Tibial artery (tissue), 4 donors: ENCODE measurements at regions not wholly inside any gene's neighbourhood (a gene's known extent, or its start where the extent isn't known, plus 50 kb on each side); places are given as distances from the start of the nearest gene placed in this dataset.

ENCODE experiments used
- DNase-seq, 2 donors: peaks; one replicate each; pipeline ENCODE4 v3.0.0-alpha.2; 2019
- H3K27ac ChIP-seq, 2 donors: fragments of 200-600 bp; sonication (generic) in 1 of 2; 1 replicate in 1 of 2; 2 replicates in 1 of 2; pipeline ENCODE4 v1.5.1; 2018 to 2019; ENCODE audit warnings: mild to moderate bottlenecking in 1 of 2
- H3K27me3 ChIP-seq, 2 donors: fragments of 200-600 bp; sonication (generic) in 1 of 2; one replicate each; pipeline versions ENCODE4 v1.5.1 to v1.6.0; 2016 to 2019
- H3K36me3 ChIP-seq, 3 donors: fragments of 200-600 bp; sonication (generic) in 2 of 3; one replicate each; pipeline ENCODE4 v1.5.1; 2016 to 2019; ENCODE audit warnings: mild to moderate bottlenecking in 2 of 3
- H3K4me1 ChIP-seq, 4 donors: fragments of 200-600 bp; sonication (generic) in 2 of 4; 1 replicate in 3 of 4; 2 replicates in 1 of 4; pipeline ENCODE4 v1.5.1; 2016 to 2019
- H3K4me3 ChIP-seq, 2 donors: fragments of 200-600 bp; sonication (generic) in 1 of 2; 1 replicate in 1 of 2; 2 replicates in 1 of 2; pipeline ENCODE4 v1.5.1; 2018 to 2019; ENCODE audit warnings: mild to moderate bottlenecking in 2 of 2
- H3K9me3 ChIP-seq, 3 donors: fragments of 200-600 bp; sonication (generic) in 1 of 3; one replicate each; pipeline ENCODE4 v1.5.1; 2016 to 2019
- intact Hi-C: fragments of 100-400 bp; cut with DNase I; formaldehyde crosslinking; loops from one replicate; pipeline ENCODE4 v1.15.0; 2023; ENCODE audit warnings: low total_unique reads
- TF ChIP-seq, protein P1 (sequence below), 2 experiments: fragments of 200-600 bp in 1 of 2; fragments of 450-650 bp in 1 of 2; IDR thresholded peaks; one replicate each; pipeline ENCODE4 v1.5.1; 2017 to 2019; ENCODE audit warnings: antibody characterized with exemption in 2 of 2, mild to moderate bottlenecking in 1 of 2, moderate library complexity in 1 of 2

- Histone ChIP-seq H3K27me3 (no peaks in the 10 kb centered on the region), H3K27ac (no peak overlapping the region), H3K36me3 (no peaks in the 10 kb centered on the region), H3K4me1 (no peaks in the 10 kb centered on the region), H3K9me3 (no peaks in the 10 kb centered on the region), H3K4me3 (no peak overlapping the region)
- no peak for DNase-seq
- intact Hi-C loops, result no loop called here
- TF ChIP-seq, protein P1, sequence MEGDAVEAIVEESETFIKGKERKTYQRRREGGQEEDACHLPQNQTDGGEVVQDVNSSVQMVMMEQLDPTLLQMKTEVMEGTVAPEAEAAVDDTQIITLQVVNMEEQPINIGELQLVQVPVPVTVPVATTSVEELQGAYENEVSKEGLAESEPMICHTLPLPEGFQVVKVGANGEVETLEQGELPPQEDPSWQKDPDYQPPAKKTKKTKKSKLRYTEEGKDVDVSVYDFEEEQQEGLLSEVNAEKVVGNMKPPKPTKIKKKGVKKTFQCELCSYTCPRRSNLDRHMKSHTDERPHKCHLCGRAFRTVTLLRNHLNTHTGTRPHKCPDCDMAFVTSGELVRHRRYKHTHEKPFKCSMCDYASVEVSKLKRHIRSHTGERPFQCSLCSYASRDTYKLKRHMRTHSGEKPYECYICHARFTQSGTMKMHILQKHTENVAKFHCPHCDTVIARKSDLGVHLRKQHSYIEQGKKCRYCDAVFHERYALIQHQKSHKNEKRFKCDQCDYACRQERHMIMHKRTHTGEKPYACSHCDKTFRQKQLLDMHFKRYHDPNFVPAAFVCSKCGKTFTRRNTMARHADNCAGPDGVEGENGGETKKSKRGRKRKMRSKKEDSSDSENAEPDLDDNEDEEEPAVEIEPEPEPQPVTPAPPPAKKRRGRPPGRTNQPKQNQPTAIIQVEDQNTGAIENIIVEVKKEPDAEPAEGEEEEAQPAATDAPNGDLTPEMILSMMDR (IDR thresholded peaks at IDR 0.05), result no peak
These were observed 486.1 kb upstream of the KLF12 start for GRCh38 chr13:74620308-74620707.

- H3K36me3 ChIP-seq, result no peaks in the 10 kb centered on the region
- no peaks in the 10 kb centered on the region for H3K4me1 ChIP-seq
- no peaks in the 10 kb centered on the region for H3K9me3 ChIP-seq
- no peaks in the 10 kb centered on the region for H3K27me3 ChIP-seq
- no peak overlapping the region for H3K4me3 ChIP-seq
- DNase-seq, result no peak
- intact Hi-C loops, result no loop called here
- TF ChIP-seq, protein P1 (IDR thresholded peaks at IDR 0.05), result no peak
- H3K27ac ChIP-seq, result no peak overlapping the region
These were observed 463.3 kb upstream of the KLF12 start for GRCh38 chr13:74597526-74597925.

DNA sequence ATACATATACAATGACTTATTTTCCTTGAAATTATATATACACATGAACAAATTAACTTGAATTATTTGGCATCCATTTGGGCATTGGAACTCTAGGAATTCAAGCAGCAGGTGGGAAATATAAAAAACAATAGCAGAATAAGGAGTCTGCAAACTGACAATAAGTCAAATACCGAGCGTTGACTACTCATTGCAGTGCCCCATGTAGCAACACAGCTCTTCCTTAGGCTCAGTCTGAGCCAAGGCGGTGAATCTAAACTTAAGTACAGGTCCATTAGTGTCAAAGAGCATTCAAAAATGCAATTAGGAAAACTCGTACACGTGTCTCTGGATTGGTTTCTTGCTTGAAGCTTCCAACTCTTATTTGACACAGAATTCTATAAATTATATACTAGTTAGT is 462.5 kb upstream of the KLF12 start:
- Histone ChIP-seq H3K36me3 (no peaks in the 10 kb centered on the region), H3K4me3 (no peak overlapping the region)

GRCh38 chr13:74593688-74594087 is 459.5 kb upstream of the KLF12 start:
- DNase-seq, result no peak
- TF ChIP-seq, protein P1 (IDR thresholded peaks at IDR 0.05), result no peak
- Histone ChIP-seq H3K4me3 (no peak overlapping the region), H3K4me1 (no peaks in the 10 kb centered on the region), H3K36me3 (no peaks in the 10 kb centered on the region), H3K27ac (no peak overlapping the region), H3K27me3 (no peaks in the 10 kb centered on the region), H3K9me3 (no peaks in the 10 kb centered on the region)
- intact Hi-C loops, result no loop called here

More for the DNA sequence above, 462.5 kb upstream of the KLF12 start:
- no peaks in the 10 kb centered on the region for H3K9me3 ChIP-seq
- no peaks in the 10 kb centered on the region for H3K27me3 ChIP-seq
- no peak overlapping the region for H3K27ac ChIP-seq
- no peaks in the 10 kb centered on the region for H3K4me1 ChIP-seq
- intact Hi-C loops, result no loop called here
- TF ChIP-seq, protein P1 (IDR thresholded peaks at IDR 0.05), result no peak
- DNase-seq, result no peak

GRCh38 chr13:74586847-74587246 is 452.6 kb upstream of the KLF12 start:
- no peak overlapping the region for H3K4me3 ChIP-seq
- TF ChIP-seq, protein P1 (IDR thresholded peaks at IDR 0.05), result no peak
- intact Hi-C loops, result no loop called here
- no peaks in the 10 kb centered on the region for H3K4me1 ChIP-seq
- no peak overlapping the region for H3K27ac ChIP-seq
- DNase-seq, result no peak
- H3K36me3 ChIP-seq, result no peaks in the 10 kb centered on the region
- no peaks in the 10 kb centered on the region for H3K9me3 ChIP-seq
- no peaks in the 10 kb centered on the region for H3K27me3 ChIP-seq

DNA sequence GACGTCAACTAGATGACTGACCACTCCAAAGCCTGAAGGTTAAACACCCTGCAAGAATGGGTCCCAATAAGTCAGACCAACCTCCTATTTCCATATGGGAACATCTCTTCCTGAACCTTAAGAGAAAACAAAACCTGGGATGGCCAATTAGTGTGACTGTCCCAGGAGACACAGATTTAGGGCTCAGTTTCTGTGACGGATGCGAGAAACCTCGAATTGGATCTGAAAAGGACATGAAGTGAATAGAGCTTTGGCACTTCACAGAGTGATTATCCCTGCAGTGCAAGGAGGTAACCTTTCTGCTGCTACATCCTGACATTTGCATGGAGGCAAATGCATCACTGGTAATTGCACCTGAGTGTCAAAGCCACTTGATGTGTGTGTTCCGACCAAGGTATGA is 442.2 kb upstream of the KLF12 start:
- TF ChIP-seq, protein P1 (IDR thresholded peaks at IDR 0.05), result no peak
- peaks cover 0 to 19% (median 6%) of the 10 kb centered on the region in 4 donors for H3K4me1 ChIP-seq
- DNase-seq, result no peak
- peak overlapping the region; percentile 33 to 61 for H3K27ac ChIP-seq
- no peaks in the 10 kb centered on the region for H3K36me3 ChIP-seq
- H3K9me3 ChIP-seq, result no peaks in the 10 kb centered on the region
- intact Hi-C loops, result no loop called here
- H3K4me3 ChIP-seq, result no peak overlapping the region
- no peaks in the 10 kb centered on the region for H3K27me3 ChIP-seq
